GM18511 (cell line): ENCODE measurements at regions not wholly inside any gene's neighbourhood (a gene's known extent, or its start where the extent isn't known, plus 50 kb on each side); places are given as distances from the start of the nearest gene placed in this dataset.
"Not testable (repeated sequence)": the region's sequence is repeated elsewhere in the genome, so short reads cannot be mapped to it uniquely, and the experiment has no call there.

Experiments used
- ATAC-seq: cut with Tn5 transposase; IDR thresholded peaks from one replicate; pipeline ENCODE4 v1.9.1; 2021; ENCODE audit warnings: mild to moderate bottlenecking, moderate library complexity; ENCODE audit not compliant: unreplicated experiment

DNA sequence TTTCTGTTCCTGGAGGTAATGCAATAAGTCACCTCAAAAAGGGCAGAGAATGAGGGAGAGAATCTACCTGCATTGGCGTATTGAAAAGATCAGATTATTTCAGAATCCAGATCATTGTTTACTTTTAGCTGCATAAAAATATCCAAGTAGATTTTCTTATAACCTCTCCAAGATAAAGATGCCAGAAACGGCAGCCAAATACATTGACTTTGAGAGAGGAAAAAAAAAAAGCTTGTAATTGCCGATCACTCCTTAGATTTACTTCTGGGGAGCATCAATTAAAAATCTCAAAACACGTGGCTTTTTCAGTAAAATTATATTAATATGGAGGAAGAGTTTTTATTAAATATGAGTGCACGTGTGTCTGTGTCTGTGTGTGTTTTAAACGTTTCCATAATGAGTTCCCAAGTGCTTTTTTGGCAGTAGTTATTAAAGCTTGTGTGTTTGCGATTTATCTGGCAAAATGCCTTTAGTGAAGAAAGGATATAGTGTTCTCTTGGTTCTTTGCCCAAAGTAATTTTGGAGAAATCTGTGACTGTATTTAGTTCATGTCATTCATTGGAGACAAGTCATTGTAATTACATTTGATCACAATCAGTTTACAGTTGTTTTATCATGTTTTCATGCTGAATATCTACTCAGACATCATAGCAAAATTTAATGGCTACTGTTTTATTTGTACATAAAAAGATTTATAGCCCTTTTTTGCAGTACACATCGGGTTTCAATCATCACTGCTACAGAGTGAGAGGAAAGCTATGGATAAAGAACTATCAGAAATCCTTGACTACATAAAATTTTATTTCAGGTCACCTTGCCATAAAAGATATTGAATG is 176.1 kb downstream of the TM9SF2 start:
- ATAC-seq, result no peak

DNA sequence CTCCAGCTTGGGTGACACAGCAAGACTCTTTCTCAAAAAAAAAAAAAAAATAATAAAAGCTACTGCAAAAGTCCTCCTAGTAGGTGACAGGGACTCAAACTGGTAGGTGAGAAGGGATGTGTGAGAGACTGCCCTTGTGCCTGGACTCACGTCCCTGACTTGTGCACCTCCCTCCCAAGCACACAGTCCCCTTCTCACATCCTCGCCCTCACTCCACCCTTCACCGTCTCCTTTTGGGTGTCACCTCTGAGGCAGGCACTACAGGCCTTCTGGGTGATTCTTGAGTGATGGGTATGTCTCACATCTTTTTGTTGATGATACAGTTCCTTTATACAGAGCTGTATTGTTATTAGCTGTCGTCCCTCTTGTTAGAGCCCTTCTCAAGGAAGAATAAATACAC is 170.5 kb downstream of the TM9SF2 start:
- ATAC-seq, result no peak

DNA sequence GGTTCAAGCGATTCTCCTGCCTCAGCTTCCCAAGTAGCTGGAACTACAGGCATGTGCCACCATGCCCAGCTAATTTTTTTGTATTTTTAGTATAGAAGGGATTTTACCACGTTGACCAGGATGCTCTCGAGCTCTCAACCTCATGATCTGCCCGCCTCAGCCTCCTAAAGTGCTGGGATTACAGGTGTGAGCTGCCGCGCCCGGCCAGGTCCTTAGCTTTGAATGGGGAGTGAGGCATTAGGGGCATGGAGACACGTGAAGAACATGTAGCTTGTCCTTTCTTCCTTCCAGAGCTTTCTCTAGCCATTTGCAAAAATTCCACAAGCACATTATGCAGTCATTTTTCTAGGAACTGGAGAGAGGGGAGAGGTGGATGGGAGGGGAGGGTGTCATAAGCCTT is 167.8 kb downstream of the TM9SF2 start:
- not testable (repeated sequence) for ATAC-seq

DNA sequence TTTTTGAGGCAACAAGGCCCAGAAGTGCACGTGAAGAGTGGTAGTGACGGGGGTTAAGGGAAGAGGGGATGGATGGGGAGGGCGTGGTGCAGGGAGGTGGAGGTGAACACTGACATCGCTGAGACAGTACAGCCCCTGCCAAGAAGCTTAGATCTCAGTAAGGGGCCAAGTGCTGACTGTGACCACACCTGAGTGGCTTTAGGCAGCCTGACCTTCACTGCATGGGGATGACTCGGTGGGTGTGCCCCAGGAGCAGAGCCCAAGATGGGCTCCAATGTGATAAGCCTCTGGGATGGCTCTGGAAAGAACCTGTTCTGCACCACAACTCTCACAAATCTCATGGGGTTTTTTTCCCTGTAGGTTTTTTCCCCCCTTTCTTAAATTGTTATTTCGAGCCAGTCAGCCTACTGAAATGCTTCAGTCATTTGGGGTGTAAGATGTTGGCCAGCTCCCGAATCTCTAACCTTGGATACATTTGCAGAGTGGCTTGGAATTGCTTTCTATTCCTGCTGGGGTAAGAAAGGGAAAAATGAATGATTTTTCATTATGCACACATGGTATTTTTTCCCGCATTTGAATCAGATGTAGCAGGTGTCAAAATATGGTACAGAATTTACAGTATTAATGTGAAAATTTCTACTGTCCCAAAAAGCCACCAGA is 165.0 kb downstream of the TM9SF2 start:
- ATAC-seq, result no peak

GRCh38 chr13:99665711-99666110 is 164.4 kb downstream of the TM9SF2 start:
- ATAC-seq, result no peak

DNA sequence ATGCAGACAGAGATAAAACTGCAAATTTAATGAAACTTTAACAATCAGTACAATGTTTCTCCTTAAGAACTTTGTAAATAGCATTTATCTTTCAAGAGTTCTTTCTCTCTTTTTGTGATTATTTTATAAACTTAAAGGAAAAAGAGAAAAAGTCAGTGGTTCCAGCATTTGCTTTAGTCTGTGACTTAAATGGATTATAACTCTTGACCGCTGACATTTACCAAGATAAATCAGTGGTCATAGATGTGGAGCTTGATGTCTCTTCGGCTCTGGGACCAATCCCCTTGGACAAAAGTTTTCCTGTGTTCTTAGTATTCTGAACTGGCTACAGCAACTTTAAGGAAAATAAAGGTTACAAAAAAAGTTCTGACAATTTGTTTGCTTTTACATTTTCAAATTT is 162.6 kb downstream of the TM9SF2 start:
- no peak for ATAC-seq

DNA sequence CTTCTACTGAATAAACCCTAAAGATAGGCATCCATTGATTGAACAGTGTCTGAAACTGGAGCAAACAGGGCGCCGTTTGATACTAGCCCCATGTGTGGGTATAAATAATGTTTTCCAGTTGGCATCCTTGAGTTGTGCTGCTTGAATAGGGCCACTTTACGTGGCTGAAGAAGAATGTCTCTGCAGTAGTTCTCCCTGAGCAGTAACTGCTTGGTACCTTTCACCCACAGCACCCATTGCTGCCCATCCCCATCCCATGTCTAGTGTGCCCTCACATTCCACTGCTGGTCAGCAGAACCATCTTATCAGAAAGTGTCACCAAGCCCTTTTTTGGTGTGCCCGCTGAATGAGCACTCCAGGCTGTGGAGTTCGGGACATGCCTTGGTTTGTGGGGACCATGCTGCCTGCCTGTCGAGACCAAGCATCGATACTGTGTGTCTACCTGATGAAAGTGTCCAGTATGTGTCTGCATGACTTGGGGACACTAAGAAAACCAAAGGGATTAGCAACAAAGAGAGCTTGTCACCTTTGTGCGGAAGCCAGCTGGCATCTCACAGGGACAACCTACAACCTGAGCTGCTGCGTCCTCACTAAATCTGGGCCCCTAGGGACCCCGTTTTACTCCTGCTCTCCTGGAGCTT is 162.0 kb downstream of the TM9SF2 start:
- no peak for ATAC-seq

GRCh38 chr13:99662678-99663077 is 161.4 kb downstream of the TM9SF2 start:
- ATAC-seq, result no peak

GRCh38 chr13:99661791-99662190 is 160.5 kb downstream of the TM9SF2 start:
- ATAC-seq, result no peak

DNA sequence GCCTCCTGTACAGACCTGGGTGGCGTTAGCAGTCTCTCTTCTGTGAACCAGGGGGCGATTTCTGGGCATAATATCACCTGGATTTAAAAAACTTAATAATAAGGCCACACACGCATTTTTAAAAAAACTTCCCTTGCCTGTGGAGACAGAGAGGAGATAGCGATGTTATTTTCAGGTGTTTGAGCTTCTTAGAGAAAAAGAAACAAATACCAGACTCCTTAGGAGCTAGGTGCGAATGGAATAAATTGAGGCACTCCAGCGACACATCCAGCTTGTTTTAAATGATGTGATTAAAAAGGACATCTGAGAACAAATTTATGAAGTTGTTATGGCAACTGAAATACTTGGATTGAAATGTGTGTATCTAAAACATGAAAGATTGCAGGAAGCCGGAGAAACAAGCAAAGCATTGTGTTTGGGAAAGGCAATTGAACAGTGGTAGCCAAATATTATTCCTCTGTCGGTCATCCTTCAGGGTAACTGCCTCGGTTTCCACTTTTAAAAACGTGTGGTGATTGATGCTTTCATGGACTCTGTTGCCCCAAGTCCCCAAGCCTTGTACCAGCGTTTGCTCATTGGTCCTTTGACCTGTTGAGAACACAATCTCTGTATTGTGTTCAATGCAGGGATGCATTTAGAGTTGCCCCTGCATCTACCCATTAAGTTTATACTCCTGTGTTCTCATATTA is 158.7 kb downstream of the TM9SF2 start:
- no peak for ATAC-seq

GRCh38 chr13:99659226-99659625 is 158.0 kb downstream of the TM9SF2 start:
- no peak for ATAC-seq

DNA sequence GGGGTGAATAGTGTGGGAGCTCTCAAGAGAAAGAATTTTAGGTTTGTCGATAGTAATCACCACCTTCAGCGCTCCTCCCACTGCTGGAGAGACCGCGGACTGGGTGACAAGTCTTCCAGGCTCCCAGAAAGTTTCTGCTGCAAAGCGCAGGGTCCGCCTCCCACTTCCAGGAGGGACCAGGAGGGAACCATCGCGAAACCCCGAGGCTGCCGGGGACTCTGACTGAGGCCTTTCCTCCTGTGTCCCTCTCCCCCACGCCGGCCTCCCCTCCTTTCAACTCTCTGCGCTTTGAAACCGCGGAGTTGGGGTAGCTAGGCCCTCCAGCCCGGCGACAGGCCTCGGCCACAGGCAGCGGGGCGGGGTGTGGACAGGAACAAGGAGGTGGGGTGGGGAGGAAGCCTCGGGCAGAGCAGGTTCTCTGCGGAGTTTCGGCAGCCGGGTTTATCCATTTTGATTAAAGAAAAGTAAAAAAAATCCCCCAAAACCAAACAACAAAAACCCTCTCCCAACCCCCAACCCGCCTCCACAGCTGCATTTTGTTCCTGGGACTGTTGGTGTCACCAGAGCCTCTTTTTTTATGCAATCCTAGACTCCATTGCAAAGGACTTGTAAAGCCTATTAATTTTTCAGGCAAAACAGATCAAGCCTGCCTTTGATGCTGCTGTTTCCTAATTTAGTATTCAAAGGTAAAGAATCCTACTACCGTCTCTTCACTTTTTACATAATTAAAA is 157.2 kb downstream of the TM9SF2 start:
- peak; percentile 70 for ATAC-seq

- peak; percentile 28 for ATAC-seq
Measured at GRCh38 chr13:99657848-99658260, 156.6 kb downstream of the TM9SF2 start.

DNA sequence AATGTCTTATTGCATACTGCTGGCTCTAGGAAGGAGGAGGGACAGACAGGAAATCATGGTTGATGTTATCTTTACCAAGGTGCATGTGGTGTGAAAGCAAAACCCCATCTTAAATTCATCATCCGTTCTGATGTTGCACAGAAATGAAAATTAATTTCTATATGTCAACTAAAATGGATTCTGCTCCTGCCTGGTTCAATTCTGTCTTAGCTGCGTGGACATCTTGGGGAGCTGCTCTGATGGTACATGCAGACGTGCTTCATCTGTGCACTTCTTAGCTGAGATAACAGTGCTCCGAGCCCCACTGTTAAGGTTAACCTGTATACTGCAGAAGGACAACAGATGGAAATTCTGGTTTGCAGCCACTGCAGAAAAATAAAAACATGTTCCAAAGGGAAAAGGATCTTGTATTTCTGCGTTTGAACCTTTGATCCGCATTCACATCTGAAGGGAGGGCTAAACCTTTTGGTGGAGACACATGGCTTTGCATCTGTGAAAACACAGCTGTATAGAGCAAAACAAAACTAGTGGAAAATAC is 155.6 kb downstream of the TM9SF2 start:
- ATAC-seq, result no peak

DNA sequence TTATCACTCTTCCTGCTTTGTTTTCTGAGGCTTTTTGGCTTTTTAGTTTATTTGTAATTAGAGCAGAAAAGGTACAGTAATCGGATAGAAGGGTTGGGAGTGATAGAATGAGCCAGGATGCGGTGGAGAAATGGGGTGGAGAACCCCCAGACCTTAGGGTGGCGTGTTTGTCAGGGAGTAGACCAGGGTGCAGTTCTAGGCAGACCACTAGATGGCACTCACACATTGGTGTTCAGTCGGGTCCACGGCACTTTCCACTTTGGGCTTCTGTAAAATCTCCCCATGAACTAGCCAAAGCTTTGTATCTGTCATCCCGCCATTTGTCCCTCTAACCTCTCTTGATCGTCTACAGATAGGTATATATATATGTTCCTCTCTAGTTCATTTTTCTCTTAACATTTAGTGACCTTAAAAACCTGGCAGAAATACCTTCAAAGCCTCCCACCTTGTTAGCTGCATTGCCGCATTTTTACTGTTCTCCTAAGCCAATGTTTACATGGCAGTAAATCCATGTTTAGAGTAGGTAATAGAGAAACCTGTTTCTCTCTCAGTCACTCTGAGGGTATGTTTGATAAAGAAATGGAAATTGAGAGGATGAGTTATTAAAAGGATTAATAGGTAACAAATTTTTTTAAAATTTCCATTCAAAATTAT is 154.9 kb downstream of the TM9SF2 start:
- ATAC-seq, result peak; percentile 62

- ATAC-seq, result no peak
Measured at GRCh38 chr13:99655351-99656091, 154.2 kb downstream of the TM9SF2 start.

- ATAC-seq, result no peak
Measured at GRCh38 chr13:99654076-99654475, 152.8 kb downstream of the TM9SF2 start.

GRCh38 chr13:99653526-99653925 is 152.3 kb downstream of the TM9SF2 start:
- no peak for ATAC-seq

GRCh38 chr13:99652901-99653300 is 151.6 kb downstream of the TM9SF2 start:
- no peak for ATAC-seq
